Neuronal stem cell (in vitro differentiated cells): ENCODE measurements at regions not wholly inside any gene's neighbourhood (a gene's known extent, or its start where the extent isn't known, plus 50 kb on each side); places are given as distances from the start of the nearest gene placed in this dataset.
A peak's percentile ranks its signal among the peaks of the same experiment; 100 is the strongest.

Experiments
- DNase-seq: peaks from one replicate; pipeline ENCODE4 v3.0.0-alpha.2; 2013; ENCODE audit warnings: low spot score
- H2AFZ ChIP-seq: one replicate; pipeline ENCODE4 v1.6.1; 2013; ENCODE audit warnings: mild to moderate bottlenecking, low read length, inconsistent platforms
- H2AK5ac ChIP-seq: 2 replicates; pipeline ENCODE4 v1.6.1; 2013; ENCODE audit warnings: low read depth, mild to moderate bottlenecking, inconsistent platforms, low read length, moderate library complexity, mixed read lengths
- H2BK120ac ChIP-seq: 2 replicates; pipeline ENCODE4 v1.6.1; 2013; ENCODE audit warnings: low read depth, mild to moderate bottlenecking, inconsistent platforms, low read length, moderate library complexity, mixed read lengths
- H2BK12ac ChIP-seq: one replicate; pipeline ENCODE4 v1.6.1; 2013; ENCODE audit warnings: low read length, inconsistent platforms
- H2BK15ac ChIP-seq: 2 replicates; pipeline ENCODE4 v1.6.1; 2013; ENCODE audit warnings: mild to moderate bottlenecking, low read length, inconsistent platforms, mixed read lengths
- H2BK5ac ChIP-seq: one replicate; pipeline ENCODE4 v1.6.1; 2013; ENCODE audit warnings: inconsistent platforms, mild to moderate bottlenecking, low read length, moderate library complexity
- H3K14ac ChIP-seq: one replicate; pipeline ENCODE4 v1.6.1; 2013; ENCODE audit warnings: low read length, inconsistent platforms
- H3K18ac ChIP-seq: 2 replicates; pipeline ENCODE4 v1.6.1; 2013; ENCODE audit warnings: low read length, inconsistent platforms
- H3K23ac ChIP-seq: 2 replicates; pipeline ENCODE4 v1.6.1; 2013; ENCODE audit warnings: low read depth, mild to moderate bottlenecking, mixed read lengths, low read length, inconsistent platforms; ENCODE audit not compliant: poor library complexity
- H3K27ac ChIP-seq: replicated peaks from 3 replicates; pipeline ENCODE4 v1.5.1; 2013; ENCODE audit warnings: low read length, inconsistent platforms
- H3K27me3 ChIP-seq, 3 experiments: 2 replicates each; pipeline ENCODE4 v1.6.1; 2013; ENCODE audit warnings: low read length in 3 of 3, mild to moderate bottlenecking in 2 of 3, inconsistent platforms in 1 of 3, low read depth in 1 of 3, mixed read lengths in 1 of 3, moderate library complexity in 1 of 3; ENCODE audit not compliant: control insufficient read depth in 3 of 3, insufficient read depth in 3 of 3
- H3K36me3 ChIP-seq, 2 donors: replicated peaks in 1 of 2; 2 replicates each; pipeline ENCODE4 v1.6.1; 2013; ENCODE audit warnings: low read length in 2 of 2; ENCODE audit not compliant: control insufficient read depth in 2 of 2, insufficient read depth in 2 of 2
- H3K4ac ChIP-seq: 2 replicates; pipeline ENCODE4 v1.6.1; 2013; ENCODE audit warnings: inconsistent platforms, mild to moderate bottlenecking, low read length, moderate library complexity
- H3K4me1 ChIP-seq, 2 donors: 1 replicate in 1 of 2; 2 replicates in 1 of 2; pipeline ENCODE4 v1.6.1; 2013; ENCODE audit warnings: low read length in 2 of 2, low read depth in 1 of 2; ENCODE audit not compliant: control insufficient read depth in 2 of 2, insufficient read depth in 1 of 2
- H3K4me2 ChIP-seq: one replicate; pipeline ENCODE4 v1.6.1; 2013; ENCODE audit warnings: mild to moderate bottlenecking, low read length, inconsistent platforms; ENCODE audit not compliant: insufficient read depth, poor library complexity, severe bottlenecking
- H3K4me3 ChIP-seq, 2 donors: 2 replicates each; pipeline ENCODE4 v1.5.1; 2013; ENCODE audit warnings: low read length in 2 of 2, mild to moderate bottlenecking in 2 of 2, inconsistent platforms in 1 of 2, moderate library complexity in 1 of 2
- H3K79me1 ChIP-seq: one replicate; pipeline ENCODE4 v1.6.1; 2013; ENCODE audit warnings: low read depth, mild to moderate bottlenecking, inconsistent platforms, low read length, moderate library complexity
- H3K9ac ChIP-seq: one replicate; pipeline ENCODE4 v1.6.1; 2013; ENCODE audit warnings: mild to moderate bottlenecking, low read depth, low read length, inconsistent platforms; ENCODE audit not compliant: poor library complexity
- H3K9me3 ChIP-seq, 2 donors: replicated peaks in 1 of 2; 2 replicates each; pipeline versions ENCODE3 to v1.6.1; 2013; ENCODE audit warnings: low read length in 2 of 2, mild to moderate bottlenecking in 2 of 2, inconsistent platforms in 1 of 2, low read depth in 1 of 2, mixed read lengths in 1 of 2, moderate library complexity in 1 of 2; ENCODE audit not compliant: control insufficient read depth in 2 of 2, insufficient read depth in 1 of 2
- H4K8ac ChIP-seq: one replicate; pipeline ENCODE4 v1.6.1; 2013; ENCODE audit warnings: low read depth, mild to moderate bottlenecking, inconsistent platforms, low read length, moderate library complexity
- H4K91ac ChIP-seq: one replicate; pipeline ENCODE4 v1.6.1; 2013; ENCODE audit warnings: low read length, low read depth, mild to moderate bottlenecking, inconsistent platforms; ENCODE audit not compliant: poor library complexity
- WGBS, 2 donors: extraction: QIAGEN DNeasy Blood & Tissue Kit; methylation state at CpG; one replicate each; pipeline ENCODE4 v1.1.7; 2013; ENCODE audit warnings: missing lambda C conversion rate in 2 of 2, mixed read lengths in 1 of 2; ENCODE audit not compliant: insufficient read length in 2 of 2, insufficient replicate concordance in 1 of 2; ENCODE audit errors: extremely low coverage in 2 of 2; 5-methylcytosine and 5-hydroxymethylcytosine counted together

GRCh38 chr2:236988690-236989624 lies 96.7 kb upstream of the COPS8 start:
- Histone ChIP-seq H2AK5ac (no peak overlapping the region), H3K9ac (peak overlapping the region; percentile 66), H3K79me1 (no peaks in the 10 kb centered on the region), H3K4ac (no peak overlapping the region), H3K4me2 (no peak overlapping the region), H3K9me3 (peaks cover 0 to 2% of the 10 kb centered on the region in 2 donors), H4K8ac (no peak overlapping the region), H2AFZ (peak overlapping the region; percentile 31), H3K4me1 (peaks cover 9 to 13% of the 10 kb centered on the region in 2 donors), H4K91ac (no peak overlapping the region), H2BK120ac (no peak overlapping the region), H3K27ac (no peak overlapping the region), H2BK15ac (no peak overlapping the region), H3K4me3 (no peak overlapping the region), H3K18ac (no peak overlapping the region), H3K23ac (no peak overlapping the region), H2BK12ac (peak overlapping the region; percentile 97), H2BK5ac (no peak overlapping the region), H3K36me3 (no peaks in the 10 kb centered on the region), H3K14ac (no peak overlapping the region), H3K27me3 (no peaks in the 10 kb centered on the region)
- DNase-seq: no peak
- WGBS, 2 donors: no CpG with 5 or more reads among the region's 16 CpGs

DNA sequence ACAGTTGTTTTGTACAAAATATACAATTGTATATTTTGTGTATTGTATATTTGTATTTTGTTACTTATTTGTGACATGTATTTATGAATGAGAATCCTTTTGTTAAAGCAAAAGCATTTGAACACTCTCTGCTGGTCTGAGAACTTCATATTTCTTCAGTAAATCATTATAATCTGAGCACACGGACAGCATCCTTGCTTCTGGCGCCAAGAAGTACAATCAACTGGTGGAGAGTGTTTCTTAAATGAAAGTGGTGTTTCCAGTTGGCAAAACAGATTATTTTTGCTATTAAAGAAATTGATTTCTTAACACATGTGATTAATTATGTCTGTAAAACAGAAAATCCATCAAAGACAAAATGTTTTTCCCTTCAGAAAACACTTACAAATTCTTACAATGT lies 95.1 kb upstream of the COPS8 start:
- Histone ChIP-seq H2BK12ac (no peak overlapping the region), H3K4me3 (no peak overlapping the region), H3K4ac (no peak overlapping the region), H3K18ac (no peak overlapping the region), H3K79me1 (no peaks in the 10 kb centered on the region), H3K27ac (no peak overlapping the region), H3K14ac (no peak overlapping the region), H3K9me3 (no peaks in the 10 kb centered on the region), H3K36me3 (no peaks in the 10 kb centered on the region), H3K27me3 (no peaks in the 10 kb centered on the region), H3K4me2 (no peak overlapping the region), H4K91ac (no peak overlapping the region), H2BK5ac (no peak overlapping the region), H3K4me1 (peaks cover 11 to 22% of the 10 kb centered on the region in 2 donors), H3K9ac (no peak overlapping the region), H2BK15ac (no peak overlapping the region), H2BK120ac (no peak overlapping the region), H4K8ac (no peak overlapping the region), H3K23ac (no peak overlapping the region), H2AK5ac (no peak overlapping the region), H2AFZ (no peak overlapping the region)
- no CpG with 5 or more reads among the region's 2 CpGs for WGBS, 2 donors
- no peak for DNase-seq

GRCh38 chr2:236991874-236992273 lies 93.8 kb upstream of the COPS8 start:
- H3K4ac ChIP-seq: no peak overlapping the region
- H3K4me2 ChIP-seq: no peak overlapping the region
- H3K79me1 ChIP-seq: no peaks in the 10 kb centered on the region
- no peak overlapping the region for H4K8ac ChIP-seq
- no peaks in the 10 kb centered on the region for H3K27me3 ChIP-seq
- H3K4me3 ChIP-seq: no peak overlapping the region
- no peak overlapping the region for H2BK12ac ChIP-seq
- no peak overlapping the region for H2AK5ac ChIP-seq
- no peak overlapping the region for H2BK5ac ChIP-seq
- no peak overlapping the region for H2BK15ac ChIP-seq
- no peak overlapping the region for H3K18ac ChIP-seq
- no peak overlapping the region for H2AFZ ChIP-seq
- WGBS, 2 donors: no CpG with 5 or more reads among the region's 1 CpG
- H3K9me3 ChIP-seq: no peaks in the 10 kb centered on the region
- no peaks in the 10 kb centered on the region for H3K36me3 ChIP-seq
- no peak overlapping the region for H3K23ac ChIP-seq
- no peak for DNase-seq
- no peak overlapping the region for H3K9ac ChIP-seq
- peaks cover 15 to 24% of the 10 kb centered on the region in 2 donors for H3K4me1 ChIP-seq
- no peak overlapping the region for H3K14ac ChIP-seq
- no peak overlapping the region for H2BK120ac ChIP-seq
- no peak overlapping the region for H4K91ac ChIP-seq
- H3K27ac ChIP-seq: no peak overlapping the region

GRCh38 chr2:236993286-236993685 lies 92.4 kb upstream of the COPS8 start:
- Histone ChIP-seq H3K4me2 (no peak overlapping the region), H2BK15ac (no peak overlapping the region), H2BK120ac (no peak overlapping the region), H4K91ac (no peak overlapping the region), H3K27me3 (no peaks in the 10 kb centered on the region), H4K8ac (no peak overlapping the region), H2BK5ac (no peak overlapping the region), H3K4ac (no peak overlapping the region), H3K14ac (no peak overlapping the region), H2BK12ac (no peak overlapping the region), H3K4me1 (peaks cover 15 to 24% of the 10 kb centered on the region in 2 donors), H3K9me3 (no peaks in the 10 kb centered on the region), H3K79me1 (no peaks in the 10 kb centered on the region), H3K9ac (no peak overlapping the region), H3K36me3 (no peaks in the 10 kb centered on the region), H3K18ac (no peak overlapping the region), H2AK5ac (no peak overlapping the region), H2AFZ (no peak overlapping the region), H3K27ac (no peak overlapping the region), H3K23ac (no peak overlapping the region), H3K4me3 (no peak overlapping the region)
- no CpG with 5 or more reads among the region's 2 CpGs for WGBS, 2 donors
- DNase-seq: no peak
